ENCODE measurements at regions not wholly inside any gene's neighbourhood (a gene's known extent, or its start where the extent isn't known, plus 50 kb on each side); places are given as distances from the start of the nearest gene placed in this dataset.

DNA sequence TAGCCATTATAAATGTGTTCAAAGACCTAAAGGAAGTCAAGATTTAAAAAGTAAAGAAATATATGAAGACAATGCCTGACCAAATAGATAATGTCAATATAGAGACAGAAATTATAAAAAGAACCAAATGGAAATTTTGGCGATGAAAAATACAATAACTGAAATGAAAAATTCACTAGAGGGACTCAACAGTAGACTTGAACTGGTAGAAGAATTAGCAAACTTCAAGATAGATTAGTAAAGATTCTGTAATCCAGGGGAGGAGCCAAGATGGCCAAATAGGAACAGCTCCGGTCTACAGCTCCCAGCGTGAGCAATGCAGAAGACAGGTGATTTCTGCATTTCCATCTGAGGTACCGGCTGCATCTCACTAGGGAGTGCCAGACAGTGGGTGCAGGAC lies 433.2 kb downstream of the HINT1 start:
- no peak for DNase-seq
- Histone ChIP-seq H3K36me3 (no peaks in the 10 kb centered on the region), H3K27me3 (no peaks in the 10 kb centered on the region), H3K4me3 (replicated peaks in 1 of 3) (no peak overlapping the region), H3K27ac (no peak overlapping the region), H3K9me3 (no peaks in the 10 kb centered on the region), H3K4me1 (no peaks in the 10 kb centered on the region)
- intact Hi-C loops (cut with DNase I), result no loop called here
- TF ChIP-seq, protein P1, sequence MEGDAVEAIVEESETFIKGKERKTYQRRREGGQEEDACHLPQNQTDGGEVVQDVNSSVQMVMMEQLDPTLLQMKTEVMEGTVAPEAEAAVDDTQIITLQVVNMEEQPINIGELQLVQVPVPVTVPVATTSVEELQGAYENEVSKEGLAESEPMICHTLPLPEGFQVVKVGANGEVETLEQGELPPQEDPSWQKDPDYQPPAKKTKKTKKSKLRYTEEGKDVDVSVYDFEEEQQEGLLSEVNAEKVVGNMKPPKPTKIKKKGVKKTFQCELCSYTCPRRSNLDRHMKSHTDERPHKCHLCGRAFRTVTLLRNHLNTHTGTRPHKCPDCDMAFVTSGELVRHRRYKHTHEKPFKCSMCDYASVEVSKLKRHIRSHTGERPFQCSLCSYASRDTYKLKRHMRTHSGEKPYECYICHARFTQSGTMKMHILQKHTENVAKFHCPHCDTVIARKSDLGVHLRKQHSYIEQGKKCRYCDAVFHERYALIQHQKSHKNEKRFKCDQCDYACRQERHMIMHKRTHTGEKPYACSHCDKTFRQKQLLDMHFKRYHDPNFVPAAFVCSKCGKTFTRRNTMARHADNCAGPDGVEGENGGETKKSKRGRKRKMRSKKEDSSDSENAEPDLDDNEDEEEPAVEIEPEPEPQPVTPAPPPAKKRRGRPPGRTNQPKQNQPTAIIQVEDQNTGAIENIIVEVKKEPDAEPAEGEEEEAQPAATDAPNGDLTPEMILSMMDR (IDR thresholded peaks at IDR 0.05), result no peak
- TF ChIP-seq POLR2A (IDR thresholded peaks at IDR 0.05), result no peak
- 94 to 100% methylated on average over 4 of the region's 4 CpGs for WGBS, 2 donors

DNA sequence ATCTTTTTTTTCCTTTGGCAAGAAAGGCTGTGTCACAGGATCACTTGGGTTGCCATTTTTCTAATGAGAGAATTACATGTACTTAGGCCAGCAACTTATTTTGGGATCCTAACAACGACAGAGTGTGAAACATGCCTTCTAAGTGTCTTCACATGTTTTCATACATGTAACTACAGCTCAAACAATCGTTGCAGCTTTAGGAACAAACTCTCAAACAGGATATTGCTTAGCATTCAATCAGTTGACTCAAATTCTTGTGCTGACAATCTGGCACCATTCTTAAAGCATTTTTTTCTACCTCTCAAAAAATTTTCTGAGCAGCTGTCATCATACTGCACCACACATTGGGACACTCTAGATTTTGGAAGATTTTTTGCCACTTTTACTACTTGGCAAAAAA lies 435.5 kb downstream of the HINT1 start:
- Histone ChIP-seq H3K36me3 (no peaks in the 10 kb centered on the region), H3K4me3 (replicated peaks in 1 of 3) (no peak overlapping the region), H3K9me3 (no peaks in the 10 kb centered on the region), H3K4me1 (no peaks in the 10 kb centered on the region), H3K27ac (no peak overlapping the region), H3K27me3 (no peaks in the 10 kb centered on the region)
- 61 to 80% methylated on average over 2 of the region's 2 CpGs for WGBS, 2 donors
- DNase-seq, result no peak
- TF ChIP-seq, protein P1 (IDR thresholded peaks at IDR 0.05), result no peak
- TF ChIP-seq POLR2A (IDR thresholded peaks at IDR 0.05), result no peak
- intact Hi-C loops (cut with DNase I), result no loop called here

DNA sequence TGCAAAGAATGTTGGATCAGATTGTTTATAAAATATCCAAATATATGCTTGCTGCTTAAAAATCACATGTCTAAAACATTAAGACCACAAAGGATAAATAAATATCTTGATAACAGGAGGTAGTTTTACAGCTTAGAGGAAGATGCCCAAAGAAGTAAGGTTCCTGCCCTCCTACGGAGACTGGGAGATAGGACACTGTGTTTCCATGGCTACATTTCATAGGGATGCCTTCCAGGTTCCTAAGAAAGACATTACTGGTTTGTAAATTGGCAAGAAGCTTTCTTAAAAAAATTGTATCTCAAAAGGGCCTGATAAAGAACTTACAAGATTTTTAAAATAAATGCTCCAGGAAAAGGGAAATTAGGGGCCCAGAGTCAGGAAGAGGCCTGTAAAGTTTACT lies 437.2 kb downstream of the HINT1 start:
- Histone ChIP-seq H3K4me3 (replicated peaks in 1 of 3) (no peak overlapping the region), H3K9me3 (no peaks in the 10 kb centered on the region), H3K36me3 (no peaks in the 10 kb centered on the region), H3K27me3 (no peaks in the 10 kb centered on the region), H3K27ac (no peak overlapping the region), H3K4me1 (no peaks in the 10 kb centered on the region)
- TF ChIP-seq, protein P1 (IDR thresholded peaks at IDR 0.05), result no peak
- TF ChIP-seq POLR2A (IDR thresholded peaks at IDR 0.05), result no peak
- intact Hi-C loops (cut with DNase I), result no loop called here
- no peak for DNase-seq
- WGBS, 2 donors, result 79 to 89% methylated on average over 1 of the region's 1 CpG

DNA sequence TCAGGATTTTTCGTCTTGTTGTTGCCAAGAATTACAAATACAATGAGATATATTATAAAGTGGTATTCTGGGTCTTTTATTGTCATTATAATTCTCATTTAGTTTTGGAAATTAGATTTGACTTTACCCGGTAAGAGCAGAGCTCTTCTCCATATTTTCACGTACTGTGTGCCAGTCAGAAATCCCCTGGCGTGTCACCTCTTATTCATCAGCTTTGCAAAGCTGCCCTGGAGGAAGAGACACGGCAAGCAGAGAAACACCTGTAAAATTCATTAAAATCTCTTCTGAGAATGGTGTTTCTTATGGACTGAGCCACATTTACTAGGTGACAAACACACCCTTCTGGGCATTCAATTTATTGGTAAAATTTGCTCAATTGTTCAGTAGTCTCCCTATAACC lies 440.4 kb downstream of the HINT1 start:
- H3K9me3 ChIP-seq, result no peaks in the 10 kb centered on the region
- WGBS, 2 donors, result 83 to 87% methylated on average over 5 of the region's 5 CpGs
- TF ChIP-seq, protein P1 (IDR thresholded peaks at IDR 0.05), result no peak
- TF ChIP-seq POLR2A (IDR thresholded peaks at IDR 0.05), result no peak
- H3K27ac ChIP-seq, result no peak overlapping the region
- H3K27me3 ChIP-seq, result no peaks in the 10 kb centered on the region
- no peaks in the 10 kb centered on the region for H3K4me1 ChIP-seq
- no peak overlapping the region for H3K4me3 ChIP-seq (replicated peaks in 1 of 3)
- no peak for DNase-seq
- H3K36me3 ChIP-seq, result no peaks in the 10 kb centered on the region
- intact Hi-C loops (cut with DNase I), result no loop called here

DNA sequence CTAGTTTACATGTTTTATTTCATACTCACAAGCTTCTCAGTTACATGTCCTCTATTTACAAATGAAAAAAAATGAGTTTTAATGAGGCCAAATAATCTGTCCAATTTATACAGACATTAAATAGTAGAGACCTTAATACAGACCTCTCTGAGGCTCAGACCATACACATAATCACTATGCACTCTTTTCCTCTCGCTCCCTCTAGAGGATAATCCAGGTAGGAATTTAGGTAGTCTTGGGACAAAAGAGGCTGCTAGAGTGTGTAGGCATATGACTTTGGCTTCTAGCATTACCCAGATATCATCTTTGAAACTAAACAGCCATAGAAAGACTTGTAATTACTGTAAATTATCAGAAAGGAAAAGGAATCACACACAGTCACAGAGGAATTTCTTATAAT lies 444.7 kb downstream of the HINT1 start:
- Histone ChIP-seq H3K27me3 (no peaks in the 10 kb centered on the region), H3K4me1 (no peaks in the 10 kb centered on the region), H3K4me3 (replicated peaks in 1 of 3) (no peak overlapping the region), H3K36me3 (no peaks in the 10 kb centered on the region), H3K9me3 (no peaks in the 10 kb centered on the region), H3K27ac (no peak overlapping the region)
- no peak for DNase-seq
- intact Hi-C loops (cut with DNase I), result no loop called here
- WGBS, 2 donors, result 19 to 20% methylated on average over 1 of the region's 1 CpG
- TF ChIP-seq POLR2A (IDR thresholded peaks at IDR 0.05), result no peak
- TF ChIP-seq, protein P1 (IDR thresholded peaks at IDR 0.05), result peak in 1 of 6 experiments; percentile 21

All from thyroid gland (tissue), 4 donors.